Smooth muscle cell (in vitro differentiated cells): ENCODE measurements at regions not wholly inside any gene's neighbourhood (a gene's known extent, or its start where the extent isn't known, plus 50 kb on each side); places are given as distances from the start of the nearest gene placed in this dataset.
"Not testable (repeated sequence)": the region's sequence is repeated elsewhere in the genome, so short reads cannot be mapped to it uniquely, and the experiment has no call there.

Source experiments
- DNase-seq: peaks from one replicate; lab custom pipeline; 2025; ENCODE audit not compliant: unreplicated experiment; lab: John Stamatoyannopoulos, UW
- H2AFZ ChIP-seq: fragments of 200-600 bp; sonication (generic); 2 replicates; pipeline ENCODE4 v1.6.0; 2016; ENCODE audit warnings: antibody characterized with exemption, low read depth, mild to moderate bottlenecking
- H3F3A ChIP-seq: fragments of 200-600 bp; sonication (generic); 2 replicates; pipeline ENCODE4 v1.6.0; 2017; ENCODE audit warnings: antibody characterized with exemption, low read depth
- H3K27ac ChIP-seq: fragments of 200-600 bp; sonication (generic); 2 replicates; pipeline ENCODE4 v1.5.1; 2016; ENCODE audit warnings: low read depth, mild to moderate bottlenecking
- H3K27me3 ChIP-seq: fragments of 200-600 bp; sonication (generic); 2 replicates; pipeline ENCODE4 v1.6.1; 2016; ENCODE audit warnings: low read depth, mild to moderate bottlenecking
- H3K36me3 ChIP-seq: fragments of 200-600 bp; sonication (generic); 2 replicates; pipeline ENCODE4 v1.5.1; 2016; ENCODE audit warnings: low read depth
- H3K4me1 ChIP-seq: fragments of 200-600 bp; sonication (generic); 2 replicates; pipeline ENCODE4 v1.5.1; 2016; ENCODE audit warnings: low read depth
- H3K4me2 ChIP-seq: fragments of 200-600 bp; sonication (generic); 2 replicates; pipeline ENCODE4 v1.6.0; 2016; ENCODE audit warnings: mild to moderate bottlenecking
- H3K4me3 ChIP-seq: fragments of 200-600 bp; sonication (generic); 2 replicates; pipeline ENCODE4 v1.5.1; 2016; ENCODE audit warnings: mild to moderate bottlenecking
- H3K79me2 ChIP-seq: fragments of 200-600 bp; sonication (generic); 2 replicates; pipeline ENCODE4 v1.6.0; 2016; ENCODE audit warnings: low read depth, mild to moderate bottlenecking
- H3K9ac ChIP-seq: fragments of 200-600 bp; sonication (generic); 2 replicates; pipeline ENCODE4 v1.6.0; 2016; ENCODE audit warnings: low read depth
- H3K9me3 ChIP-seq: fragments of 200-600 bp; sonication (generic); replicated peaks from 2 replicates; pipeline ENCODE4 v1.5.1; 2016; ENCODE audit warnings: low read depth
- H4K20me1 ChIP-seq: fragments of 200-600 bp; sonication (generic); 2 replicates; pipeline ENCODE4 v1.6.0; 2016; ENCODE audit warnings: low read depth
- WGBS: methylation state at CpG from one replicate; pipeline ENCODE4 v1.1.7; 2016; ENCODE audit warnings: low lambda C conversion rate; 5-methylcytosine and 5-hydroxymethylcytosine counted together

- not testable (repeated sequence) for H3K27ac ChIP-seq, H3K4me3 ChIP-seq, H2AFZ ChIP-seq, H3K4me2 ChIP-seq, H3K9ac ChIP-seq, H3K27me3 ChIP-seq, H3K79me2 ChIP-seq, H3F3A ChIP-seq, H4K20me1 ChIP-seq, H3K36me3 ChIP-seq, DNase-seq, H3K4me1 ChIP-seq, H3K9me3 ChIP-seq
- no CpG with 5 or more reads among the region's 4 CpGs for WGBS
Observed at GRCh38 chr9:67529834-67530233, 328.9 kb upstream of the ANKRD20A1 start.

GRCh38 chr9:67516938-67517337 is 341.8 kb upstream of the ANKRD20A1 start:
- not testable (repeated sequence) for H3K4me2 ChIP-seq, H3K27ac ChIP-seq, H3K27me3 ChIP-seq, H3K4me1 ChIP-seq, H3K79me2 ChIP-seq, H4K20me1 ChIP-seq, DNase-seq, H3F3A ChIP-seq, H3K9ac ChIP-seq, H3K4me3 ChIP-seq, H3K36me3 ChIP-seq, H2AFZ ChIP-seq, H3K9me3 ChIP-seq
- WGBS, result no CpG with 5 or more reads among the region's 5 CpGs

GRCh38 chr9:67514587-67514986 is 344.1 kb upstream of the ANKRD20A1 start:
- not testable (repeated sequence) for H3K9me3 ChIP-seq, H4K20me1 ChIP-seq, H3K27ac ChIP-seq, H3K79me2 ChIP-seq, H3K4me1 ChIP-seq, H3K27me3 ChIP-seq, H3K4me3 ChIP-seq, H3K9ac ChIP-seq, H2AFZ ChIP-seq, H3K4me2 ChIP-seq, DNase-seq, H3F3A ChIP-seq, H3K36me3 ChIP-seq
- WGBS, result no CpG with 5 or more reads among the region's 10 CpGs

- not testable (repeated sequence) for H3K27ac ChIP-seq, H3K4me2 ChIP-seq, H3K4me1 ChIP-seq, H2AFZ ChIP-seq, H3K4me3 ChIP-seq, H3K9ac ChIP-seq, H3K36me3 ChIP-seq, DNase-seq, H4K20me1 ChIP-seq, H3K27me3 ChIP-seq, H3K9me3 ChIP-seq, H3F3A ChIP-seq, H3K79me2 ChIP-seq
- WGBS, result no CpG with 5 or more reads among the region's 2 CpGs
Observed at GRCh38 chr9:67503728-67504369, 354.9 kb upstream of the ANKRD20A1 start.

GRCh38 chr9:67492028-67492427 is 366.7 kb upstream of the ANKRD20A1 start:
- H3K79me2 ChIP-seq, H3K4me3 ChIP-seq, H4K20me1 ChIP-seq, DNase-seq, H3K27ac ChIP-seq, H3K4me2 ChIP-seq, H3K4me1 ChIP-seq, H3K27me3 ChIP-seq, H3K36me3 ChIP-seq, H3K9ac ChIP-seq, H3F3A ChIP-seq, H3K9me3 ChIP-seq, H2AFZ ChIP-seq: not testable (repeated sequence)

GRCh38 chr9:67477465-67477864 is 381.3 kb upstream of the ANKRD20A1 start:
- not testable (repeated sequence) for H3K9me3 ChIP-seq, DNase-seq, H4K20me1 ChIP-seq, H3K36me3 ChIP-seq, H2AFZ ChIP-seq, H3K27ac ChIP-seq, H3K79me2 ChIP-seq, H3K27me3 ChIP-seq, H3K4me2 ChIP-seq, H3K4me1 ChIP-seq, H3K4me3 ChIP-seq, H3F3A ChIP-seq, H3K9ac ChIP-seq
- WGBS, result no CpG with 5 or more reads among the region's 4 CpGs

- not testable (repeated sequence) for H3K4me1 ChIP-seq, H2AFZ ChIP-seq, H3K4me2 ChIP-seq, H3K36me3 ChIP-seq, H3K27ac ChIP-seq, H3K9me3 ChIP-seq, H3K4me3 ChIP-seq, H3K9ac ChIP-seq, DNase-seq, H3K79me2 ChIP-seq, H4K20me1 ChIP-seq, H3F3A ChIP-seq, H3K27me3 ChIP-seq
- no CpG with 5 or more reads among the region's 5 CpGs for WGBS
Observed at GRCh38 chr9:67470739-67471138, 388.0 kb upstream of the ANKRD20A1 start.

GRCh38 chr9:67468326-67468725 is 390.4 kb upstream of the ANKRD20A1 start:
- not testable (repeated sequence) for H3K4me1 ChIP-seq, H4K20me1 ChIP-seq, H3K4me3 ChIP-seq, H3K9ac ChIP-seq, H3K36me3 ChIP-seq, H3K79me2 ChIP-seq, H3K27me3 ChIP-seq, H3K27ac ChIP-seq, H2AFZ ChIP-seq, DNase-seq, H3K9me3 ChIP-seq, H3K4me2 ChIP-seq, H3F3A ChIP-seq
- WGBS, result no CpG with 5 or more reads among the region's 1 CpG
